ENCODE measurements at regions not wholly inside any gene's neighbourhood (a gene's known extent, or its start where the extent isn't known, plus 50 kb on each side); places are given as distances from the start of the nearest gene placed in this dataset.

DNA sequence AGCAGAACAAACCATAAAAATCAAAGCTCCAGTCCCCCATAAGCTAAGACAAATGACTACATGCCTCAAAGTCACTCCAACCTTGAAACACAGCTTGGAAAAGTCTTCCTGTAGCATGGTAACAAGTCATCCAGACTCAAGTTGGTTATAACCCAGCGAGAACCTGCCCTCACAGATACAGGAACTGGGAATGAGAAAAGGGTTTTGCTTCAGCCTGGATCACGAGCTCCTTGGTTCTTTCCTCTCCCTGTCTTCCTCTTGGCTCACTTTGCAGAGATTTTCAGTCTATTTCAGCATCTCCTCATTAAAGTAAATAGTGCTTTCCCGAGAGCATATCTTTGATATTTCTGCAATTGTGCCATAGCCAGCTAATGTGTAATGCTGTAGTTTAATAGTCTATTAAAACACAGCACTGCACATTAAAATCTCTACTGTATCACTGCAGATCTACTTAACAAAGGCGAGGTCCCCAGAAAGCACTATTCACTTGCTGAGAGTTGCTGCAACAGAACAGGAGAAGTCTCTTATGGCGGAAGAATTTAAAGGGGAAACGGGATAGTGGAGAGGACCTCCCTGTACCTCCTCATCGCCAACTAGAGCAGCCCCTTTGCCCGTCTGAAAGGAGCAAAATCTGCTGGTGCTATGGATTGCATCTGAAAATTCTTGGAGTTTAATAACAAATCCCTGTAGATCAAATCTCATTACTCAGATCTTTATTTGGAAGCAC is 249.3 kb upstream of the GATB start:
- no peak overlapping the region for H2AFZ ChIP-seq (ENCODE audit: low read length, unreplicated experiment)
- H3K27me3 ChIP-seq (ENCODE audit: insufficient read depth, low read length) = peaks cover 44% of the 10 kb centered on the region
- no peaks in the 10 kb centered on the region for H3K79me2 ChIP-seq (ENCODE audit: control insufficient read depth, insufficient read depth, low read length, unreplicated experiment)
- H3K4me3 ChIP-seq (ENCODE audit: low read depth, low read length) = no peak overlapping the region
- no peaks in the 10 kb centered on the region for H3K36me3 ChIP-seq (ENCODE audit: insufficient read depth, low read length)
- no peaks in the 10 kb centered on the region for H3K4me1 ChIP-seq (ENCODE audit: control insufficient read depth, insufficient read depth, low read length, unreplicated experiment)
- H3K27ac ChIP-seq (ENCODE audit: low read depth, low read length) = no peak overlapping the region

DNA sequence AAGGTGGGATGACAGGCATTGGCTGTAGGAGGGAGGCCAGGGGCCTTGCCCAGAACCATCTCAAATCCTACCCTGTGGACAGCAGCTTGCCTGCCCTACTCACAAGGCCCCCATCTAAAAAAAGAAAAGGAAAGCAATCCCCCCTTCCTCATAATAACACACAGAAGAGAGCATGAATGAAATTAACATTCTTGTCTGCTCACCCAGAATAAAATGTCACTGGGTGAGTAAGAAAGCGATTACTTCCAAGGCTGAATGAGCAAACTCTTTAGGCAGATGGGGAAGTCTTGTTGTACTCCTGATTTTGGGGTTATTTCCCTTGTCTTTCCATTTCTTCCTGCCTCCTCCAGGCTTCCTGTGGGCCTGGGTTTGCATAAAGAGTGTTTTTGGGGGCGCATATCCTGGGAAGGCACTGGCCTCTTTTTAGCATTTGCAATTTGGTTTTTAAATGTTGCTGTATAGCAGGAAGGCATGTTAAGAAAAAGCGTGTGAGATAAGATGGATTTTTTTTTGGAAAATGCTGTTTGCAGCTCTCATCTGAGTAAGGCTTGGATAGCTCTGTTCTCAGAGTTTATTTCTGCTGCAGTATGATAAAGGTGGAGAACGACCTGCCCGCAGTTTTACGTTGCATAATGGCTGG is 248.3 kb upstream of the GATB start:
- Histone ChIP-seq H3K4me3 (ENCODE audit: low read depth, low read length) (no peak overlapping the region), H3K27me3 (ENCODE audit: insufficient read depth, low read length) (peaks cover 49% of the 10 kb centered on the region), H3K4me1 (ENCODE audit: control insufficient read depth, insufficient read depth, low read length, unreplicated experiment) (no peaks in the 10 kb centered on the region), H3K79me2 (ENCODE audit: control insufficient read depth, insufficient read depth, low read length, unreplicated experiment) (no peaks in the 10 kb centered on the region), H3K27ac (ENCODE audit: low read depth, low read length) (no peak overlapping the region), H3K36me3 (ENCODE audit: insufficient read depth, low read length) (no peaks in the 10 kb centered on the region), H2AFZ (ENCODE audit: low read length, unreplicated experiment) (no peak overlapping the region)

DNA sequence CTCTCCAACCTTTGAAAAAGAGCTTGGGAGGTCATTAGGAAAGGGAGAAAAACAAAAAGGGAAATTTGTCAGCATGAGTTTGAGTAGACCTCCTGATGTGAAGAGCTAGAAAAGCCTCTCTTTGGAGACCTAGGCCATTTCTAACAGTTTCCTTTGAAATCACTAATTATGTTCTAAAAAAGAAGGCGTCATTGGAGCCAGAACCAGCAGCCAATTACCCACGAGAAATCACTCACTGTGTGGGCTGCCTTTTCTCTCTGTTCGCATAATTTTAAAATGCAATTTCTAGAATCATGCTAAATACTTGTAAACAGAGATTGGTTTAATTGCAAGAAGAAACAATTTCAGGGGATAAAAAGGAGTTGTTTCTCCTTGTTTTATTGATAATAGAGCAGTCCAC is 246.3 kb upstream of the GATB start:
- Histone ChIP-seq H3K27me3 (ENCODE audit: insufficient read depth, low read length) (peaks cover 52% of the 10 kb centered on the region), H3K4me3 (ENCODE audit: low read depth, low read length) (no peak overlapping the region), H3K27ac (ENCODE audit: low read depth, low read length) (no peak overlapping the region), H2AFZ (ENCODE audit: low read length, unreplicated experiment) (no peak overlapping the region), H3K79me2 (ENCODE audit: control insufficient read depth, insufficient read depth, low read length, unreplicated experiment) (no peaks in the 10 kb centered on the region), H3K4me1 (ENCODE audit: control insufficient read depth, insufficient read depth, low read length, unreplicated experiment) (no peaks in the 10 kb centered on the region), H3K36me3 (ENCODE audit: insufficient read depth, low read length) (no peaks in the 10 kb centered on the region)

DNA sequence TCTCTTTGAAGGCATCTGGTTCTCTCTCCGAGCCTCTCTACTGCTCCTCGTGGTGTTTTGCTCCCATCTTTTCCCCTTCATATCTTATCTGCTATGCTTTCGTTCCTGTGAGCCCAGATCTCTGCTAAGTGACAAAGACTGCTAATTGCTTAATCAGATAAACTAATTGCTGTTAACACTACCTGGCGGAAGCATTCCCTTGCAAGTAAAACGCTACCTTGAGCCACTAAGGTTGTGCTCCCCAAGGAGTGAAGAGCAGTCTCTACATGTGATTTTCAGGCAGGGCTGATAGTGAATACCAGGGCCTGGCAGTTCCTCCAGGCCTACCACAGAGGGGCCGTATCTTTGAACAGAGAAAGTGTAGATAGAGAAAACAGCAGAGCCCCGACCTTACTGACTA is 244.0 kb upstream of the GATB start:
- H2AFZ ChIP-seq (ENCODE audit: low read length, unreplicated experiment) = no peak overlapping the region
- no peaks in the 10 kb centered on the region for H3K79me2 ChIP-seq (ENCODE audit: control insufficient read depth, insufficient read depth, low read length, unreplicated experiment)
- H3K27ac ChIP-seq (ENCODE audit: low read depth, low read length) = no peak overlapping the region
- no peaks in the 10 kb centered on the region for H3K4me1 ChIP-seq (ENCODE audit: control insufficient read depth, insufficient read depth, low read length, unreplicated experiment)
- no peak overlapping the region for H3K4me3 ChIP-seq (ENCODE audit: low read depth, low read length)
- H3K36me3 ChIP-seq (ENCODE audit: insufficient read depth, low read length) = no peaks in the 10 kb centered on the region
- peaks cover 31% of the 10 kb centered on the region for H3K27me3 ChIP-seq (ENCODE audit: insufficient read depth, low read length)

DNA sequence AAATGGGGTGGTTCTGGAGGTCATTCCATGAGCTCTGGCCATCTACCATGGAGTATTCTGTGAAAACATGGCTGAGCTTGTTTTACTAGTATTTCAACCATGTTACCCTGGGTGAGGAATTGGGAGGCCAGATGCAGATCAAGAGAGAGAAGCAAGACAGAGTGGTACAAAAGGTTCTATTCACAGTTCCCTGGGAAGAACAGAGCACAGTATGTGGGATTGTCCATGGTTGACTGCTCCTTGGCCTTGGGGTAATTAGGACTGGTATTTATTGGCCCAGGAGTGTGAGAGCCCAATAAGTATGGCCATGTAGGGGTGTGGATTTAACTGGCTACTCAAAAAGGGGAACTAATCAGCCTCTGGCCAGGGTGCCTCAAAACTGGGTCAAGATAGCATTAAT is 239.7 kb upstream of the GATB start:
- Histone ChIP-seq H2AFZ (ENCODE audit: low read length, unreplicated experiment) (no peak overlapping the region), H3K27ac (ENCODE audit: low read depth, low read length) (no peak overlapping the region), H3K4me1 (ENCODE audit: control insufficient read depth, insufficient read depth, low read length, unreplicated experiment) (no peaks in the 10 kb centered on the region), H3K79me2 (ENCODE audit: control insufficient read depth, insufficient read depth, low read length, unreplicated experiment) (no peaks in the 10 kb centered on the region), H3K36me3 (ENCODE audit: insufficient read depth, low read length) (no peaks in the 10 kb centered on the region), H3K4me3 (ENCODE audit: low read depth, low read length) (no peak overlapping the region), H3K27me3 (ENCODE audit: insufficient read depth, low read length) (peaks cover 8% of the 10 kb centered on the region; the same call in 1 of the 2 replicates)

DNA sequence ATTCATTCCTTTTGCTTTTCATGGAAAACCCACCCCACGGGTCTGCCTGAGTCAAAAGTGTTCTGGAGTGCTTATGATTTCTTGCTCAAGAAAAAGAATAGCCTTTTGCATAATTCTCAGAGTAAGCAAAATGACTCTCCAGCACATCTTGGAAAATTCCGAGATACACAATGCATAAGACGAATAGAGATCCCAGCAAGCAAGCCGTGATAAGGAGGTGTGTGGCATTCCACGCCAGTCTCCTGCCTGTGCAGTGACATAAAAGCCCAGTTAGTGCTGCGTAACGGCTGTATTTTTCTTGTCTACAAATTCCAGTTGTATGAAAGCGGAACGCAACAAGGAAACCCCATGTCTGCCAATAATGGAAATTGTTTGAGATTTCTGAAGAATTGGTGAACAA is 237.9 kb upstream of the GATB start:
- H3K4me3 ChIP-seq (ENCODE audit: low read depth, low read length) = no peak overlapping the region
- no peaks in the 10 kb centered on the region for H3K36me3 ChIP-seq (ENCODE audit: insufficient read depth, low read length)
- no peaks in the 10 kb centered on the region for H3K79me2 ChIP-seq (ENCODE audit: control insufficient read depth, insufficient read depth, low read length, unreplicated experiment)
- no peak overlapping the region for H2AFZ ChIP-seq (ENCODE audit: low read length, unreplicated experiment)
- no peak overlapping the region for H3K27ac ChIP-seq (ENCODE audit: low read depth, low read length)
- H3K27me3 ChIP-seq (ENCODE audit: insufficient read depth, low read length) = no peaks in the 10 kb centered on the region
- no peaks in the 10 kb centered on the region for H3K4me1 ChIP-seq (ENCODE audit: control insufficient read depth, insufficient read depth, low read length, unreplicated experiment)

DNA sequence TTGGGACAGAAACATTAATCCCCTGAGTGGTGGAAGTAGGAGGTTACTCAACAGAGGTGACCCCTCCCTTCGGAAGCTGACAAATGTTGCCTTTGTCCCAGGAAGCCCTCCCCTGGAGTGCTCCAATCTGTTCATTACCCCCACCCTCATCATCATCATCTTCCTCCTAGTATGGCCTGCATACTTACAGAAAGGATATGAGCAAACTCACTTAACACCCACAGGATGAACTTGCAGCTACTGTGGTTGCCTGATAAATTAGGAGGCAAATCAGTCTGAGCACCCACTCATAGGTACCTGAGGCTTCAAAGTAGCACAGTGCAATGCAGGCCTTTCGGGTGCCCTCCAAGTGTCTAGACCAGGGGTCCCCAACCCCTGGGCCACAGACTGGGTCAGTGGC is 236.7 kb upstream of the GATB start:
- Histone ChIP-seq H3K27ac (ENCODE audit: low read depth, low read length) (no peak overlapping the region), H2AFZ (ENCODE audit: low read length, unreplicated experiment) (no peak overlapping the region), H3K79me2 (ENCODE audit: control insufficient read depth, insufficient read depth, low read length, unreplicated experiment) (no peaks in the 10 kb centered on the region), H3K27me3 (ENCODE audit: insufficient read depth, low read length) (no peaks in the 10 kb centered on the region), H3K36me3 (ENCODE audit: insufficient read depth, low read length) (no peaks in the 10 kb centered on the region), H3K4me1 (ENCODE audit: control insufficient read depth, insufficient read depth, low read length, unreplicated experiment) (no peaks in the 10 kb centered on the region), H3K4me3 (ENCODE audit: low read depth, low read length) (no peak overlapping the region)

DNA sequence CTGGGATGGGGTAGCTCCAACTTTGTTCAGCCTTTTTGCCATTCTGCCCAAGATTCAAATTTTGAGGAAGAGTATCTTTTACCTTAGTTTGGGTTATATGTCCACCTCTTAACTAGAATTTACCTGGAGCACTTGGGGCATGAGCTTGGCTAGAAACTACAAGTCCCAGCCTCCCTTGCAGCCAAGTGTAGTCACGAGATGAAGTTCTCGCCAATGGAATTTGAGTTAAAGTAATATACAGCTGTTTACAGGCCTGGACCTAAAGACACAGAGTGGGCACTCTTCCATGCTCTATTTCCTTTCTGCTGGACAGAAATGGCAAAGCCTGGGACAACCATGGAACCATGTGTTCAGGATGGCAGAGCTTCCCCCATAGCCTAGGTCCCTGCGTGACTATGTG is 233.6 kb upstream of the GATB start:
- Histone ChIP-seq H3K27ac (ENCODE audit: low read depth, low read length) (no peak overlapping the region), H2AFZ (ENCODE audit: low read length, unreplicated experiment) (no peak overlapping the region), H3K27me3 (ENCODE audit: insufficient read depth, low read length) (no peaks in the 10 kb centered on the region), H3K4me3 (ENCODE audit: low read depth, low read length) (no peak overlapping the region), H3K4me1 (ENCODE audit: control insufficient read depth, insufficient read depth, low read length, unreplicated experiment) (no peaks in the 10 kb centered on the region), H3K36me3 (ENCODE audit: insufficient read depth, low read length) (no peaks in the 10 kb centered on the region), H3K79me2 (ENCODE audit: control insufficient read depth, insufficient read depth, low read length, unreplicated experiment) (no peaks in the 10 kb centered on the region)

DNA sequence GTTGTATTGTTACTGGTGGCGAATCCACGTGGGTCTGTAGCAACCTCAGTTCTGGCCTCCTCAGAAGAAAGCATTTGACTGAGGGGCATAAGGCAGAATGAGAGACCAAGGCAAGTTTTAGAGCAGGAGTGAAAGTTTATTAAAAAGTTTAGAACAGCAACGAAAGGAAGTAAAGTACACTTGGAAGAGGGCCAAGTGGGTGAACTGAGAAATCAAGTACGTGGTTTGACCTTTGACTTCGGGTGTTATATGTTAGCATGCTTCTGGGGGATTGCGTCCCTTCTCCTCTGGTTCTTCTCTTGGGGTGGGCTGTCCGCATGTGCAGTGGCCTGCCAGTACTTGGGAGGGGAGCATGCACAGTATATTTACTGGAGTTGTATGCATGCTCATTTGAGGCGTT is 232.7 kb upstream of the GATB start:
- no peaks in the 10 kb centered on the region for H3K79me2 ChIP-seq (ENCODE audit: control insufficient read depth, insufficient read depth, low read length, unreplicated experiment)
- H2AFZ ChIP-seq (ENCODE audit: low read length, unreplicated experiment) = no peak overlapping the region
- H3K27me3 ChIP-seq (ENCODE audit: insufficient read depth, low read length) = no peaks in the 10 kb centered on the region
- no peak overlapping the region for H3K27ac ChIP-seq (ENCODE audit: low read depth, low read length)
- H3K36me3 ChIP-seq (ENCODE audit: insufficient read depth, low read length) = no peaks in the 10 kb centered on the region
- no peaks in the 10 kb centered on the region for H3K4me1 ChIP-seq (ENCODE audit: control insufficient read depth, insufficient read depth, low read length, unreplicated experiment)
- no peak overlapping the region for H3K4me3 ChIP-seq (ENCODE audit: low read depth, low read length)

DNA sequence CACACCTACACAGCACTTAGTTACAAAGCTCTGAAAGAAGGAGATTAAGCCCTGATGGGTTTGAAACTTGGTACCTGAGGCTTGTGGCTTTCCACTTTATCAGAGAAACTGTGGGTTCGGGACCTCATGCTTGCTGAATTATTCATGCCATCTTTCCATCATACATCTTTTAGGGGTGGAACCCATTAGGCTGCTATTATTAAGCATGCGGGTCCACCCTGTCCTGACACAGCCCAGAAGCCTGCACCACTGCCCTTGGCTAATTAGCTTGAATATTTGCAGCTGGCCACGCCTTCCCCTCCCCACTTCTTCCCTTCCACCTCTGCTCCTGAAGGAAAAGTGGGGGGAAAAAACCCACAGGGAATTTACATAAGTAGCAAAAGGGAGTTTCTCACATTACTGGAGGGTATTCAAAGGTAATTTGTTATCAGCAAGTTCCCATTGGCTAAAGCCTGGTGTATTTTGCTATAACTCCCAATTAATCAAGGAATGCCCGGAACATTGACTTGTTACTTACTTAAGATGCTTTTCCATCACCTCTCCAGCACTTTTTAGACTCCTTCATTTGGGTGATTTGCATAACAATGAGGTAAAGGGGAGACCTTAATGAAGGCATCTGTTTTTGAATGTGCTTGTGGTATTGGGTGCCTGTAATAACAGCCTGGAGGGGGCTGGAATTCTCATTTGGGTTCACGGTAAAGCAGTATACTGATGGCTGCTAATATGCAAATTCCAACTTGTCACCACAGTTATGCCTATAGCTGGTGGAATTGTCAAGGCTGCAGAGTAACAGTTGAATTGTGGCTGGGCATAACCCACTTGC is 231.7 kb upstream of the GATB start:
- no peaks in the 10 kb centered on the region for H3K79me2 ChIP-seq (ENCODE audit: control insufficient read depth, insufficient read depth, low read length, unreplicated experiment)
- H3K27ac ChIP-seq (ENCODE audit: low read depth, low read length) = no peak overlapping the region

DNA sequence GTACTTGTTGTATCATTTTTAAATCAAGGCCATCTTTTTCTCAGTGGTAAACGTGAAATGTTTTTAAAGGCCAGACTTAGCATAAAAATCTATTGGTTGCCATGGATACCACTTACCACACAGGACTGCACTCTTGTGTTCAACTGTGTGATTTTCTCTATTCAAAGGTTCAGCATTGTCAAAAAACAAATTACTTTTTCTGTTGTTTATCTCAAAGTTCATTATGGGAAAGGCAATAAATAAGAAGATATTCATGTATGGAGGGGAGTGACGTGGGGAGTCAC is 231.0 kb upstream of the GATB start:
- no peaks in the 10 kb centered on the region for H3K79me2 ChIP-seq (ENCODE audit: control insufficient read depth, insufficient read depth, low read length, unreplicated experiment)
- H2AFZ ChIP-seq (ENCODE audit: low read length, unreplicated experiment) = no peak overlapping the region
- no peaks in the 10 kb centered on the region for H3K27me3 ChIP-seq (ENCODE audit: insufficient read depth, low read length)
- H3K4me3 ChIP-seq (ENCODE audit: low read depth, low read length) = no peak overlapping the region
- H3K4me1 ChIP-seq (ENCODE audit: control insufficient read depth, insufficient read depth, low read length, unreplicated experiment) = no peaks in the 10 kb centered on the region
- H3K36me3 ChIP-seq (ENCODE audit: insufficient read depth, low read length) = no peaks in the 10 kb centered on the region
- H3K27ac ChIP-seq (ENCODE audit: low read depth, low read length) = no peak overlapping the region

More for the DNA sequence above, 231.7 kb upstream of the GATB start:
- Histone ChIP-seq H3K4me1 (ENCODE audit: control insufficient read depth, insufficient read depth, low read length, unreplicated experiment) (no peaks in the 10 kb centered on the region), H3K36me3 (ENCODE audit: insufficient read depth, low read length) (no peaks in the 10 kb centered on the region), H2AFZ (ENCODE audit: low read length, unreplicated experiment) (no peak overlapping the region), H3K27me3 (ENCODE audit: insufficient read depth, low read length) (no peaks in the 10 kb centered on the region), H3K4me3 (ENCODE audit: low read depth, low read length) (no peak overlapping the region)
